GM12865 (cell line): ENCODE measurements at regions not wholly inside any gene's neighbourhood (a gene's known extent, or its start where the extent isn't known, plus 50 kb on each side); places are given as distances from the start of the nearest gene placed in this dataset.
"Not testable (repeated sequence)": the region's sequence is repeated elsewhere in the genome, so short reads cannot be mapped to it uniquely, and the experiment has no call there.

Source experiments
- DNase-seq: peaks from one replicate; pipeline ENCODE4 v3.0.0; 2010; ENCODE audit warnings: low read depth
- H3K4me3 ChIP-seq: 2 replicates; pipeline ENCODE4 v1.5.1; 2011; ENCODE audit warnings: mild to moderate bottlenecking, low read depth, low read length, control low read depth
- CTCF ChIP-seq: IDR thresholded peaks from 2 replicates; pipeline ENCODE4 v1.5.1; 2011; ENCODE audit warnings: low read length, control low read depth, low read depth, inconsistent platforms; ENCODE audit not compliant: insufficient read depth; ENCODE audit errors: missing control alignments

- peak overlapping the region; percentile 63 for H3K4me3 ChIP-seq
- not testable (repeated sequence) for DNase-seq
Measured at GRCh38 chr7:65508581-65509367, 135.1 kb downstream of the ZNF92 start.

- TF ChIP-seq CTCF: no peak
- DNase-seq: no peak
- H3K4me3 ChIP-seq: peak overlapping the region; percentile 63
Measured at GRCh38 chr7:65509368-65510186, 135.9 kb downstream of the ZNF92 start.

- H3K4me3 ChIP-seq: peak overlapping the region; percentile 63; the same call in 1 of the 2 replicates
- DNase-seq: not testable (repeated sequence)
Measured at GRCh38 chr7:65510187-65510538, 136.5 kb downstream of the ZNF92 start.

- not testable (repeated sequence) for H3K4me3 ChIP-seq, DNase-seq
Measured at GRCh38 chr7:65519751-65520150, 146.1 kb downstream of the ZNF92 start.

GRCh38 chr7:65545465-65546161 is 172.0 kb downstream of the ZNF92 start:
- not testable (repeated sequence) for DNase-seq, H3K4me3 ChIP-seq

- not testable (repeated sequence) for H3K4me3 ChIP-seq, DNase-seq
Measured at GRCh38 chr7:65549589-65550443, 176.2 kb downstream of the ZNF92 start.

GRCh38 chr7:65550444-65550809 is 176.8 kb downstream of the ZNF92 start:
- not testable (repeated sequence) for H3K4me3 ChIP-seq, DNase-seq

GRCh38 chr7:65551042-65551441 is 177.4 kb downstream of the ZNF92 start:
- DNase-seq, H3K4me3 ChIP-seq: not testable (repeated sequence)

GRCh38 chr7:65554553-65555476 is 181.2 kb downstream of the ZNF92 start:
- DNase-seq, H3K4me3 ChIP-seq: not testable (repeated sequence)

- DNase-seq, H3K4me3 ChIP-seq: not testable (repeated sequence)
Measured at GRCh38 chr7:65558584-65558983, 184.9 kb downstream of the ZNF92 start.

- H3K4me3 ChIP-seq, DNase-seq: not testable (repeated sequence)
Measured at GRCh38 chr7:65561786-65562372, 188.2 kb downstream of the ZNF92 start.

- not testable (repeated sequence) for H3K4me3 ChIP-seq, DNase-seq
Measured at GRCh38 chr7:65562522-65562921, 188.9 kb downstream of the ZNF92 start.

GRCh38 chr7:65563333-65563732 is 189.7 kb downstream of the ZNF92 start:
- not testable (repeated sequence) for H3K4me3 ChIP-seq, DNase-seq

- not testable (repeated sequence) for H3K4me3 ChIP-seq, DNase-seq
Measured at GRCh38 chr7:65568226-65568625, 194.6 kb downstream of the ZNF92 start.

GRCh38 chr7:65570990-65571389 is 197.3 kb downstream of the ZNF92 start:
- not testable (repeated sequence) for DNase-seq

GRCh38 chr7:65572581-65572980 is 198.9 kb downstream of the ZNF92 start:
- not testable (repeated sequence) for DNase-seq, H3K4me3 ChIP-seq

More at GRCh38 chr7:65570990-65571389, 197.3 kb downstream of the ZNF92 start:
- H3K4me3 ChIP-seq: not testable (repeated sequence)
